Astrocyte (in vitro differentiated cells and primary cell): ENCODE measurements at regions not wholly inside any gene's neighbourhood (a gene's known extent, or its start where the extent isn't known, plus 50 kb on each side); places are given as distances from the start of the nearest gene placed in this dataset.

Source experiments
- CTCF ChIP-seq: IDR thresholded peaks from 2 replicates; pipeline ENCODE4 v1.5.1; 2011; ENCODE audit warnings: low read depth, mild to moderate bottlenecking, inconsistent platforms, low read length, moderate library complexity; ENCODE audit not compliant: insufficient read depth
- EZH2 ChIP-seq: IDR thresholded peaks from 2 replicates; pipeline ENCODE4 v1.6.1; 2012; ENCODE audit warnings: mild to moderate bottlenecking, low read length, inconsistent platforms; ENCODE audit not compliant: insufficient read depth

GRCh38 chr2:8484502-8485283 lies 197.2 kb upstream of the ID2 start:
- TF ChIP-seq CTCF = no peak
- no peak for TF ChIP-seq EZH2
